Astrocyte (in vitro differentiated cells and primary cell): ENCODE measurements at regions not wholly inside any gene's neighbourhood (a gene's known extent, or its start where the extent isn't known, plus 50 kb on each side); places are given as distances from the start of the nearest gene placed in this dataset.
"Not testable (repeated sequence)": the region's sequence is repeated elsewhere in the genome, so short reads cannot be mapped to it uniquely, and the experiment has no call there.

Experiments
- DNase-seq: peaks from one replicate; pipeline ENCODE4 v3.0.0-alpha.2; 2010; ENCODE audit warnings: low read depth
- FAIRE-seq: peaks from 2 replicates; lab custom pipeline; 2011; peaks lifted over from hg19 to GRCh38; lab: Jason Lieb, UNC
- H2AFZ ChIP-seq: 2 replicates; pipeline ENCODE4 v1.6.0; 2012; ENCODE audit warnings: low read depth, low read length, inconsistent platforms
- H3K27ac ChIP-seq: 2 replicates; pipeline ENCODE4 v1.5.1; 2011; ENCODE audit warnings: low read depth, low read length, inconsistent platforms
- H3K27me3 ChIP-seq: 2 replicates; pipeline ENCODE4 v1.6.0; 2011; ENCODE audit warnings: low read length, inconsistent platforms; ENCODE audit not compliant: insufficient read depth
- H3K36me3 ChIP-seq: 2 replicates; pipeline ENCODE4 v1.5.1; 2011; ENCODE audit warnings: low read length, inconsistent platforms; ENCODE audit not compliant: insufficient read depth
- H3K4me1 ChIP-seq: 2 replicates; pipeline ENCODE4 v1.5.1; 2011; ENCODE audit warnings: low read length, inconsistent platforms; ENCODE audit not compliant: insufficient read depth
- H3K4me2 ChIP-seq: 2 replicates; pipeline ENCODE4 v1.6.0; 2012; ENCODE audit warnings: low read length, inconsistent platforms
- H3K4me3 ChIP-seq: 2 replicates; pipeline ENCODE4 v1.5.1; 2011; ENCODE audit warnings: low read depth, mild to moderate bottlenecking, low read length, inconsistent platforms; ENCODE audit not compliant: insufficient read depth
- H3K79me2 ChIP-seq: 2 replicates; pipeline ENCODE4 v1.6.0; 2012; ENCODE audit warnings: mild to moderate bottlenecking, low read length, inconsistent platforms; ENCODE audit not compliant: insufficient read depth
- H3K9ac ChIP-seq: 2 replicates; pipeline ENCODE4 v1.6.0; 2012; ENCODE audit warnings: mild to moderate bottlenecking, low read length, inconsistent platforms
- H3K9me3 ChIP-seq: 2 replicates; pipeline ENCODE4 v1.5.1; 2012; ENCODE audit warnings: low read depth, mild to moderate bottlenecking, low read length, inconsistent platforms; ENCODE audit not compliant: insufficient read depth
- H4K20me1 ChIP-seq: 2 replicates; pipeline ENCODE4 v1.6.0; 2012; ENCODE audit warnings: low read length, inconsistent platforms; ENCODE audit not compliant: insufficient read depth
- H3K27ac Mint-ChIP-seq: one replicate; pipeline ENCODE4 v1.8.0; 2021; ENCODE audit warnings: mild to moderate bottlenecking, mixed read lengths; ENCODE audit not compliant: unreplicated experiment
- H3K27me3 Mint-ChIP-seq: one replicate; pipeline ENCODE4 v1.8.0; 2021; ENCODE audit warnings: low read depth, mixed read lengths; ENCODE audit not compliant: unreplicated experiment
- H3K36me3 Mint-ChIP-seq: one replicate; pipeline ENCODE4 v1.8.0; 2021; ENCODE audit warnings: low read depth, mixed read lengths; ENCODE audit not compliant: unreplicated experiment
- H3K4me1 Mint-ChIP-seq: one replicate; pipeline ENCODE4 v1.8.0; 2021; ENCODE audit warnings: low read depth, mixed read lengths; ENCODE audit not compliant: unreplicated experiment
- H3K4me3 Mint-ChIP-seq: one replicate; pipeline ENCODE4 v1.8.0; 2021; ENCODE audit warnings: mild to moderate bottlenecking, moderate library complexity, mixed read lengths; ENCODE audit not compliant: unreplicated experiment
- H3K9me3 Mint-ChIP-seq: one replicate; pipeline ENCODE4 v1.8.0; 2021; ENCODE audit warnings: mild to moderate bottlenecking, mixed read lengths; ENCODE audit not compliant: unreplicated experiment
- EZH2 ChIP-seq: IDR thresholded peaks from 2 replicates; pipeline ENCODE4 v1.6.1; 2012; ENCODE audit warnings: mild to moderate bottlenecking, low read length, inconsistent platforms; ENCODE audit not compliant: insufficient read depth
- TF ChIP-seq, protein P1 (sequence below): IDR thresholded peaks from 2 replicates; pipeline ENCODE4 v1.5.1; 2011; ENCODE audit warnings: low read depth, mild to moderate bottlenecking, inconsistent platforms, low read length, moderate library complexity; ENCODE audit not compliant: insufficient read depth

DNA sequence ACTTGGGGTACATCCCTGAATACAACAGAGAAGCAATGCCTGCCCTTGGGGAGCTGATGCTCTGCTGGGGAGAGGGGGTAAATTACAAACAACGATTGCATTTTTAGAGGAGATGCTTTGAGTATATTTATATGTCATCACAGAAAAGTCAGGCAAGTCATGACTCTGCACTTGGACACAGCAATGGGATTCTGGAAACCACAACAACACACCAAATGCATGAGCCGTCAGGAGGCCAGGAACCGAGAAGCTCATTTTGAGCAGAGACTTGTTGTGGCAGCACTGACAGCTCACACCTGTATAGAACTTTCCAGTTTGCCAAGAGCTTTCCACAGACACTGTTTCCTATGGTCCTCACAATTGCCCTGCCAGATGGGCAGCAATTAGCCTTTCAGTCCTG, 113.2 kb upstream of the RBPJ start:
- Histone ChIP-seq H3K4me2 (no peak overlapping the region), H3K36me3 (no peaks in the 10 kb centered on the region), H3K27me3 (peaks cover 8% of the 10 kb centered on the region), H4K20me1 (no peaks in the 10 kb centered on the region), H3K9ac (no peak overlapping the region), H3K9me3 (no peaks in the 10 kb centered on the region), H3K4me3 (no peak overlapping the region), H3K27ac (no peak overlapping the region), H2AFZ (no peak overlapping the region), H3K79me2 (no peaks in the 10 kb centered on the region), H3K4me1 (peaks cover 10% of the 10 kb centered on the region)
- no peak overlapping the region for H3K4me3 Mint-ChIP-seq
- FAIRE-seq (no peak), DNase-seq (no peak)
- H3K4me1 Mint-ChIP-seq: no peaks in the 10 kb centered on the region
- H3K9me3 Mint-ChIP-seq: no peaks in the 10 kb centered on the region
- no peak for TF ChIP-seq EZH2
- TF ChIP-seq, protein P1, sequence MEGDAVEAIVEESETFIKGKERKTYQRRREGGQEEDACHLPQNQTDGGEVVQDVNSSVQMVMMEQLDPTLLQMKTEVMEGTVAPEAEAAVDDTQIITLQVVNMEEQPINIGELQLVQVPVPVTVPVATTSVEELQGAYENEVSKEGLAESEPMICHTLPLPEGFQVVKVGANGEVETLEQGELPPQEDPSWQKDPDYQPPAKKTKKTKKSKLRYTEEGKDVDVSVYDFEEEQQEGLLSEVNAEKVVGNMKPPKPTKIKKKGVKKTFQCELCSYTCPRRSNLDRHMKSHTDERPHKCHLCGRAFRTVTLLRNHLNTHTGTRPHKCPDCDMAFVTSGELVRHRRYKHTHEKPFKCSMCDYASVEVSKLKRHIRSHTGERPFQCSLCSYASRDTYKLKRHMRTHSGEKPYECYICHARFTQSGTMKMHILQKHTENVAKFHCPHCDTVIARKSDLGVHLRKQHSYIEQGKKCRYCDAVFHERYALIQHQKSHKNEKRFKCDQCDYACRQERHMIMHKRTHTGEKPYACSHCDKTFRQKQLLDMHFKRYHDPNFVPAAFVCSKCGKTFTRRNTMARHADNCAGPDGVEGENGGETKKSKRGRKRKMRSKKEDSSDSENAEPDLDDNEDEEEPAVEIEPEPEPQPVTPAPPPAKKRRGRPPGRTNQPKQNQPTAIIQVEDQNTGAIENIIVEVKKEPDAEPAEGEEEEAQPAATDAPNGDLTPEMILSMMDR: no peak
- H3K36me3 Mint-ChIP-seq: no peaks in the 10 kb centered on the region
- peaks cover 13% of the 10 kb centered on the region for H3K27me3 Mint-ChIP-seq
- H3K27ac Mint-ChIP-seq: no peak overlapping the region

DNA sequence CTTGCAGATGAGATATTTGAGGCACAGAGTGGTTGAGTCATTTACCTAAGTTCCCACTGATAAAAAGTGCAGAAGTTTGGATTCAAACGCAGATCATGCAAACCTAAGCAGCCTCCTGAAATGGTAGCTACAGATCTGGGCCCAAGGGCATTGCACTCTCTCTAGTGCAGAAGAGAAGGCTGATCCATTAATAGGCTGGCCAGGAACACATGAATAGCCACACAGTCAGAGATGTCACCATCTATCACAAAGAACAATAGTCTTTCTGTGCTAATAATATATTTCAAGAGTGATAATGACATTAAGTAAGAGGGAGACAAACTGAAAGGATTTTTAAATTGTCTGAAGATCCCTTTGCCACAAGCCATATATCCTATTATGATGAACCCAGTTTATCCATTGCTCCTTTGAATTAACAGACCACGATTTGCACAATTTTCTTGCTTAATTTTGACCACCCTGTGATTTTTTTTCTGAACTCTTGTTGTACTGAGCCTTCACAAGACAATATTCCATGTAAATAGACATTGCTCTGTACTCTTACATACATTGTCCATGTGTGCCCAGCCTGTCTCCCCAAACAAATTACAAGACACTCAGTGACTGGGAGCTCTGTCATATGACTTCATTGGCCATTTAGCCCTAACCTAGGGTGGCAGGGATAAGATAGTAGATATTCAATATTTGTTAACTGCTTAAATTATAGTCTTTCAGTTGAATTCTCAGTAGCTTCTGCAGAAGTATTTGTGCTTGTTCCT, 112.4 kb upstream of the RBPJ start:
- no peak overlapping the region for H3K4me3 ChIP-seq
- H3K4me2 ChIP-seq: no peak overlapping the region
- no peaks in the 10 kb centered on the region for H3K9me3 ChIP-seq
- H3K9me3 Mint-ChIP-seq: peaks cover 2% of the 10 kb centered on the region
- no peak overlapping the region for H3K4me3 Mint-ChIP-seq
- peaks cover 12% of the 10 kb centered on the region for H3K27me3 Mint-ChIP-seq
- FAIRE-seq: no peak
- no peak overlapping the region for H2AFZ ChIP-seq
- TF ChIP-seq, protein P1: no peak
- TF ChIP-seq EZH2: no peak
- H3K36me3 ChIP-seq: no peaks in the 10 kb centered on the region
- H3K79me2 ChIP-seq: no peaks in the 10 kb centered on the region
- H3K4me1 Mint-ChIP-seq: no peaks in the 10 kb centered on the region
- peaks cover 8% of the 10 kb centered on the region for H3K27me3 ChIP-seq
- no peaks in the 10 kb centered on the region for H4K20me1 ChIP-seq
- H3K9ac ChIP-seq: no peak overlapping the region
- peaks cover 10% of the 10 kb centered on the region for H3K4me1 ChIP-seq
- H3K36me3 Mint-ChIP-seq: no peaks in the 10 kb centered on the region
- no peak overlapping the region for H3K27ac Mint-ChIP-seq
- H3K27ac ChIP-seq: no peak overlapping the region
- no peak for DNase-seq

- not testable (repeated sequence) for H3K79me2 ChIP-seq, H3K4me2 ChIP-seq, DNase-seq, H3K4me3 ChIP-seq, H3K36me3 Mint-ChIP-seq, H3K9me3 Mint-ChIP-seq, H4K20me1 ChIP-seq, FAIRE-seq, H3K4me3 Mint-ChIP-seq, H2AFZ ChIP-seq, H3K27ac ChIP-seq, H3K27me3 ChIP-seq, H3K9ac ChIP-seq, H3K27ac Mint-ChIP-seq, H3K4me1 Mint-ChIP-seq, H3K36me3 ChIP-seq, H3K9me3 ChIP-seq
- H3K27me3 Mint-ChIP-seq: peaks cover 16% of the 10 kb centered on the region
- peaks cover 10% of the 10 kb centered on the region for H3K4me1 ChIP-seq
These were observed 111.4 kb upstream of the RBPJ start for GRCh38 chr4:26209378-26209777.
